Keratinocyte (primary cell): ENCODE measurements at regions not wholly inside any gene's neighbourhood (a gene's known extent, or its start where the extent isn't known, plus 50 kb on each side); places are given as distances from the start of the nearest gene placed in this dataset.

ENCODE experiments used
- DNase-seq: peaks from one replicate; pipeline ENCODE4 v3.0.0-alpha.2; 2011; ENCODE audit warnings: low read depth, missing footprints, low spot score
- FAIRE-seq: peaks from 2 replicates; lab custom pipeline; 2011; peaks lifted over from hg19 to GRCh38; lab: Jason Lieb, UNC
- H2AFZ ChIP-seq: 2 replicates; pipeline ENCODE4 v1.6.0; 2012; ENCODE audit warnings: low read length, control low read depth, inconsistent platforms; ENCODE audit not compliant: control insufficient read depth
- H3K27ac ChIP-seq: 2 replicates; pipeline ENCODE4 v1.5.1; 2011; ENCODE audit warnings: low read length; ENCODE audit not compliant: control insufficient read depth, insufficient read depth
- H3K27me3 ChIP-seq: 3 replicates; pipeline ENCODE4 v1.6.0; 2011; ENCODE audit warnings: low read length; ENCODE audit not compliant: control insufficient read depth, insufficient read depth; ENCODE audit errors: extremely low read depth
- H3K36me3 ChIP-seq, 2 experiments: 2 replicates in 1 of 2; 3 replicates in 1 of 2; pipeline ENCODE4 v1.5.1; 2011; ENCODE audit warnings: low read length in 2 of 2, mild to moderate bottlenecking in 1 of 2; ENCODE audit not compliant: control insufficient read depth in 2 of 2, insufficient read depth in 2 of 2; ENCODE audit errors: extremely low read depth in 1 of 2
- H3K4me1 ChIP-seq: 3 replicates; pipeline ENCODE4 v1.5.1; 2011; ENCODE audit warnings: low read length; ENCODE audit not compliant: control insufficient read depth, insufficient read depth; ENCODE audit errors: extremely low read depth
- H3K4me2 ChIP-seq: 3 replicates; pipeline ENCODE4 v1.6.0; 2011; ENCODE audit warnings: low read depth, low read length; ENCODE audit not compliant: control insufficient read depth, insufficient read depth; ENCODE audit errors: extremely low read depth
- H3K4me3 ChIP-seq, 3 experiments: fragments of 200-600 bp in 1 of 3; sonication (generic) in 1 of 3; 2 replicates in 2 of 3; 3 replicates in 1 of 3; pipeline ENCODE4 v1.5.1; 2011 to 2016; ENCODE audit warnings: low read length in 3 of 3, mild to moderate bottlenecking in 3 of 3, control low read depth in 2 of 3, inconsistent platforms in 1 of 3, low read depth in 1 of 3, mixed read lengths in 1 of 3, mixed run types in 1 of 3, moderate library complexity in 1 of 3; ENCODE audit not compliant: control insufficient read depth in 2 of 3, insufficient read depth in 2 of 3; ENCODE audit errors: extremely low read depth in 1 of 3
- H3K79me2 ChIP-seq: 2 replicates; pipeline ENCODE4 v1.6.0; 2012; ENCODE audit warnings: low read length; ENCODE audit not compliant: control insufficient read depth, insufficient read depth
- H3K9ac ChIP-seq: 3 replicates; pipeline ENCODE4 v1.6.0; 2011; ENCODE audit warnings: low read length; ENCODE audit not compliant: control insufficient read depth, insufficient read depth; ENCODE audit errors: extremely low read depth
- H3K9me1 ChIP-seq: 3 replicates; pipeline ENCODE4 v1.6.0; 2011; ENCODE audit warnings: low read length; ENCODE audit not compliant: control insufficient read depth, insufficient read depth; ENCODE audit errors: extremely low read depth
- H3K9me3 ChIP-seq: 2 replicates; pipeline ENCODE4 v1.5.1; 2012; ENCODE audit warnings: low read depth, low read length; ENCODE audit not compliant: control insufficient read depth
- H4K20me1 ChIP-seq: 3 replicates; pipeline ENCODE4 v1.6.0; 2011; ENCODE audit warnings: low read length; ENCODE audit not compliant: control insufficient read depth, insufficient read depth; ENCODE audit errors: extremely low read depth
- EZH2 ChIP-seq: IDR thresholded peaks from one replicate; pipeline ENCODE4 v1.6.1; 2012; ENCODE audit warnings: inconsistent platforms, mild to moderate bottlenecking, low read length, moderate library complexity
- dilution Hi-C: fragments of 300-500 bp; cut with MboI; formaldehyde crosslinking; loops from one replicate; pipeline ENCODE4 v1.7.0; 2020; ENCODE audit warnings: low sequenced_read_pairs; ENCODE audit not compliant: extremely low pct_ligation_motif_present
- TF ChIP-seq, protein P1 (sequence below), 3 experiments: IDR thresholded peaks in 1 of 3; conservative IDR thresholded peaks in 1 of 3; optimal IDR thresholded peaks in 1 of 3; 2 replicates in 2 of 3; 3 replicates in 1 of 3; pipeline versions ENCODE3 to v1.5.1; 2011; ENCODE audit warnings: low read length in 3 of 3, mild to moderate bottlenecking in 3 of 3, moderate library complexity in 2 of 3, control low read depth in 1 of 3, inconsistent platforms in 1 of 3; ENCODE audit not compliant: insufficient read depth in 2 of 3; ENCODE audit errors: extremely low read depth in 1 of 3

GRCh38 chr1:36614991-36615390, 132.3 kb upstream of the CSF3R start:
- no peak overlapping the region for H2AFZ ChIP-seq
- FAIRE-seq (no peak), DNase-seq (no peak)
- no peaks in the 10 kb centered on the region for H3K9me1 ChIP-seq
- no peaks in the 10 kb centered on the region for H3K9me3 ChIP-seq
- dilution Hi-C loops, result no loop called here
- H3K27me3 ChIP-seq, result no peaks in the 10 kb centered on the region
- H3K4me3 ChIP-seq, result no peak overlapping the region
- H3K4me2 ChIP-seq, result no peak overlapping the region
- no peak overlapping the region for H3K27ac ChIP-seq
- H3K4me1 ChIP-seq, result no peaks in the 10 kb centered on the region
- no peaks in the 10 kb centered on the region for H3K36me3 ChIP-seq
- H4K20me1 ChIP-seq, result no peaks in the 10 kb centered on the region
- H3K9ac ChIP-seq, result no peak overlapping the region
- H3K79me2 ChIP-seq, result no peaks in the 10 kb centered on the region
- TF ChIP-seq, protein P1, sequence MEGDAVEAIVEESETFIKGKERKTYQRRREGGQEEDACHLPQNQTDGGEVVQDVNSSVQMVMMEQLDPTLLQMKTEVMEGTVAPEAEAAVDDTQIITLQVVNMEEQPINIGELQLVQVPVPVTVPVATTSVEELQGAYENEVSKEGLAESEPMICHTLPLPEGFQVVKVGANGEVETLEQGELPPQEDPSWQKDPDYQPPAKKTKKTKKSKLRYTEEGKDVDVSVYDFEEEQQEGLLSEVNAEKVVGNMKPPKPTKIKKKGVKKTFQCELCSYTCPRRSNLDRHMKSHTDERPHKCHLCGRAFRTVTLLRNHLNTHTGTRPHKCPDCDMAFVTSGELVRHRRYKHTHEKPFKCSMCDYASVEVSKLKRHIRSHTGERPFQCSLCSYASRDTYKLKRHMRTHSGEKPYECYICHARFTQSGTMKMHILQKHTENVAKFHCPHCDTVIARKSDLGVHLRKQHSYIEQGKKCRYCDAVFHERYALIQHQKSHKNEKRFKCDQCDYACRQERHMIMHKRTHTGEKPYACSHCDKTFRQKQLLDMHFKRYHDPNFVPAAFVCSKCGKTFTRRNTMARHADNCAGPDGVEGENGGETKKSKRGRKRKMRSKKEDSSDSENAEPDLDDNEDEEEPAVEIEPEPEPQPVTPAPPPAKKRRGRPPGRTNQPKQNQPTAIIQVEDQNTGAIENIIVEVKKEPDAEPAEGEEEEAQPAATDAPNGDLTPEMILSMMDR (optimal IDR thresholded peaks at IDR 0.05 in 1 of 3, IDR thresholded peaks at IDR 0.05 in 1 of 3, conservative IDR thresholded peaks at IDR 0.05 in 1 of 3; ENCODE audit: extremely low read depth in 1 of 3, insufficient read depth in 2 of 3, low read length in 3 of 3), result no peak
- no peak for TF ChIP-seq EZH2

DNA sequence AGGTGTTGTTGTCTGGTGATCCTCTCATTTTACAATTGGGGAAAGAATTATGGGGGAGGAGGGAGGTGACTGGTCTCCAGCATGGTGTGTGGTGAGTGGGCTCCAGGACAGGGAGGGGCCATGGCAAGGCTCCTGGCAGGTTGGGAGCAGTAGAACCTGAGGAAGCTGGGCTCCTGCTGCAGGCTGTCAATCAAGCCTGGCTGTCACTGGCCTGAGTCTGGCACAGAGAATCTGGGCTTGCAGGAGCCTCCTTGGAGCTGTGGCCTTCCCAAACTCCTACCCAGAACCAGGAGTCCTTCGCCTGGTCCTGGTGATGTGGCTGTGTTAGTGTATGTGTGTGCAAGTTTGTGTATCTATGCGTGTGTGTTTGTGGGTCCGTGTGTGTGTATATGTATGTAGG, 131.9 kb upstream of the CSF3R start:
- Histone ChIP-seq H3K4me2 (no peak overlapping the region), H4K20me1 (no peaks in the 10 kb centered on the region), H3K27me3 (no peaks in the 10 kb centered on the region), H3K9me3 (no peaks in the 10 kb centered on the region), H3K9me1 (no peaks in the 10 kb centered on the region), H3K27ac (no peak overlapping the region), H3K9ac (no peak overlapping the region), H3K4me3 (no peak overlapping the region), H3K79me2 (no peaks in the 10 kb centered on the region), H3K36me3 (no peaks in the 10 kb centered on the region), H3K4me1 (no peaks in the 10 kb centered on the region), H2AFZ (no peak overlapping the region)
- DNase-seq (no peak), FAIRE-seq (no peak)
- TF ChIP-seq, protein P1 (optimal IDR thresholded peaks at IDR 0.05 in 1 of 3, IDR thresholded peaks at IDR 0.05 in 1 of 3, conservative IDR thresholded peaks at IDR 0.05 in 1 of 3; ENCODE audit: extremely low read depth in 1 of 3, insufficient read depth in 2 of 3, low read length in 3 of 3), result no peak
- TF ChIP-seq EZH2, result no peak
- dilution Hi-C loops, result no loop called here
